Large intestine (tissue), 3 donors: ENCODE measurements at regions not wholly inside any gene's neighbourhood (a gene's known extent, or its start where the extent isn't known, plus 50 kb on each side); places are given as distances from the start of the nearest gene placed in this dataset.

Experiments used
- DNase-seq, 2 donors: peaks; one replicate each; pipeline versions ENCODE4 v3.0.0 to v3.0.0-alpha.2; 2013
- H3K27ac ChIP-seq: one replicate; pipeline ENCODE4 v1.5.1; 2013; ENCODE audit warnings: low read length
- H3K27me3 ChIP-seq: 2 replicates; pipeline ENCODE4 v1.6.1; 2013; ENCODE audit warnings: low read length; ENCODE audit not compliant: control insufficient read depth, insufficient read depth
- H3K36me3 ChIP-seq: 2 replicates; pipeline ENCODE4 v1.6.1; 2013; ENCODE audit warnings: low read length; ENCODE audit not compliant: control insufficient read depth, insufficient read depth
- H3K4me1 ChIP-seq: one replicate; pipeline ENCODE4 v1.6.1; 2013; ENCODE audit warnings: low read length; ENCODE audit not compliant: control insufficient read depth, insufficient read depth
- H3K4me3 ChIP-seq: one replicate; pipeline ENCODE4 v1.5.1; 2013; ENCODE audit warnings: low read length
- H3K9me3 ChIP-seq: one replicate; pipeline ENCODE4 v1.6.1; 2013; ENCODE audit warnings: mild to moderate bottlenecking, low read depth, low read length, moderate library complexity; ENCODE audit not compliant: control insufficient read depth
- WGBS: methylation state at CpG from one replicate; pipeline ENCODE4 v1.1.5; 2013; ENCODE audit warnings: low lambda C conversion rate; ENCODE audit not compliant: insufficient coverage; 5-methylcytosine and 5-hydroxymethylcytosine counted together

- Histone ChIP-seq H3K27me3 (peaks cover 3% of the 10 kb centered on the region), H3K4me1 (peaks cover 3% of the 10 kb centered on the region), H3K4me3 (no peak overlapping the region), H3K27ac (no peak overlapping the region), H3K9me3 (no peaks in the 10 kb centered on the region), H3K36me3 (no peaks in the 10 kb centered on the region)
- no CpG with 5 or more reads among the region's 13 CpGs for WGBS
- peak in 1 of 2 donors; percentile 13 for DNase-seq
Measured at GRCh38 chr3:88000853-88001252, 58.0 kb downstream of the CGGBP1 start.

- no peaks in the 10 kb centered on the region for H3K9me3 ChIP-seq
- no peaks in the 10 kb centered on the region for H3K36me3 ChIP-seq
- H3K27me3 ChIP-seq = peaks cover 3% of the 10 kb centered on the region
- peaks cover 3% of the 10 kb centered on the region for H3K4me1 ChIP-seq
- no peak overlapping the region for H3K4me3 ChIP-seq
- H3K27ac ChIP-seq = no peak overlapping the region
- DNase-seq = no peak
Measured at GRCh38 chr3:87997966-87998365, 60.8 kb downstream of the CGGBP1 start.

DNA sequence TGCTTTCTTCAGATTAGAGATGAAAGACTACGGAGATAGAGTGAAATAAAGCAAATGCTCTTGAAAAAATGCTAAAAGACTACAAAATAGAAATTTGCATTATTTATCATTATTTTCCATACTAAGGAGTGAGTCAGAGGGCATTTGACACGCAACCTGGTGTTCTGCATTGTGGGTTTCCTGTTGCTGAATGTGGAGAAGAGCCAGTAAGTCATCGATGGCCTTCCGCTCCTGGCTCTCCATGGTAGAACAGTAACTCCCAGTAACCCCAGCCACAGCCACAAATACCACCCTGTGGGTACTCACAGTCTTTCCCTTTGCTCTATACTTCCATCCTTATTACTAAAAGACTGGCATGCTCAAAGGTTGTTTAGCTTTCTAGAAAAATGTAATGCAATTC lies 61.5 kb downstream of the CGGBP1 start:
- Histone ChIP-seq H3K27me3 (peaks cover 3% of the 10 kb centered on the region), H3K4me1 (peaks cover 3% of the 10 kb centered on the region), H3K36me3 (no peaks in the 10 kb centered on the region), H3K9me3 (no peaks in the 10 kb centered on the region), H3K4me3 (no peak overlapping the region), H3K27ac (no peak overlapping the region)
- DNase-seq = no peak
- no CpG with 5 or more reads among the region's 4 CpGs for WGBS

GRCh38 chr3:87996882-87997281 lies 61.9 kb downstream of the CGGBP1 start:
- Histone ChIP-seq H3K9me3 (no peaks in the 10 kb centered on the region), H3K36me3 (no peaks in the 10 kb centered on the region), H3K4me1 (peaks cover 3% of the 10 kb centered on the region), H3K4me3 (no peak overlapping the region), H3K27me3 (peaks cover 3% of the 10 kb centered on the region), H3K27ac (no peak overlapping the region)
- DNase-seq = no peak
- WGBS = 64% methylated on average over 1 of the region's 2 CpGs

DNA sequence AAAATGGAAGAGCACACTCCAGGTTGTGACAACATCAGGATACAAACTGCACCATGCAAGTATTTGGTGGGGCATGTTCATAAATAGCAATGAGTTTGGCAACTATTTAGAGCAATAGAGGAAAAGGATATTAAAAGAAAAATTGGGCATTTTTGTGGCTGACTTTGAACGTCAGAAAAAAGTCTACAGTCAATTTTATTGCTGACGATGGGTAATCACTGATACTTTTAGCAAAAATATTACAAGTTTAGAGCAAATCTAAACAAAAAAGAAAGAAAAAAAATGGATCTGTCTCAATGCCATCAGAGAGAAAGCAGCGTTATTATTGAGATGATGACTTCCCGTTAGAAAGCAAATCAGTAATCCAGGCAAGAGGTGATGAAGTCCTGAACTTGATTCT lies 65.2 kb downstream of the CGGBP1 start:
- 96% methylated on average over 4 of the region's 4 CpGs for WGBS
- Histone ChIP-seq H3K9me3 (no peaks in the 10 kb centered on the region), H3K27me3 (no peaks in the 10 kb centered on the region), H3K36me3 (no peaks in the 10 kb centered on the region), H3K4me1 (peaks cover 3% of the 10 kb centered on the region), H3K27ac (no peak overlapping the region), H3K4me3 (no peak overlapping the region)
- no peak for DNase-seq

GRCh38 chr3:87987952-87988351 lies 70.9 kb downstream of the CGGBP1 start:
- Histone ChIP-seq H3K9me3 (no peaks in the 10 kb centered on the region), H3K27me3 (no peaks in the 10 kb centered on the region), H3K27ac (no peak overlapping the region), H3K36me3 (no peaks in the 10 kb centered on the region), H3K4me1 (no peaks in the 10 kb centered on the region), H3K4me3 (no peak overlapping the region)
- DNase-seq = no peak
- no CpG with 5 or more reads among the region's 2 CpGs for WGBS

DNA sequence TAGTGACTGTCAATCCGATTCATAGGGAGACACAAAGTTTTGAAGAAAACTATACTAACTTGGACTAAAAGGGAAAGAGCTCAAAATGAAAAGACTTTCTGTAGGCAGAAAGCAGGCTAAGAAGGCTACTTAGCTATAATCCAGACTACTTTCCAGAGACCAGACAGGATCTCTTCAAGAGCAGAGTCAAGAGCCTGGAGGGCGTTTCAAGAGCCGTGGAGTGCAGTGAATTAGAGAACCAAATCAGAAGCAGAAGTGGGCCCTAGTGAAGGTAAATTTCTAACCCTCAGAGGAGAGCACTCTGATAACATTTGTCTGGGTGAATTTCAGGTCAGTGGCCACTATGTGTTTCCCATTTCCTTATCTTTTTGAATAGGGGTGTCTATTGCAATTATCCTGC lies 76.4 kb downstream of the CGGBP1 start:
- Histone ChIP-seq H3K4me3 (no peak overlapping the region), H3K27me3 (no peaks in the 10 kb centered on the region), H3K27ac (no peak overlapping the region), H3K4me1 (no peaks in the 10 kb centered on the region), H3K36me3 (no peaks in the 10 kb centered on the region), H3K9me3 (peaks cover 10% of the 10 kb centered on the region)
- no peak for DNase-seq
- WGBS = no CpG with 5 or more reads among the region's 3 CpGs

DNA sequence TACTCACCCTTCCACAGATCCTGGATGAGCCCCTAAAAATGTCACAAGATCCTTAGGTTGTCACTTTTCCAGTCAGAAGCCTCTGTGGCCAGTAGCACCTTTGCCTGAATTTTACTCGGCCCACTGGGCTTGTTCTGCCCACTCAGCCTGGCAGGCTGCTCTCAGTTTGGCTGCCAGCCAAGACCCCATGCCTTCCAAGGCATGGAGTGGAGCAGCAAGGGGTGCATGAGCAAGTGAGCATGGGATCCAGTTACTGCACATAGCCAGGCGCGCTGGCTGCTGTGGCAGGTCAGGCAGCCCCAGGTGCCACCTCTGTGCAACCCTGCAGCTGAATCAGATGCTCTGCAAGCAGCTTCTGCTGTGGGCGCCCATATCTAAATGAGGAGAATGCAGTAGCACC lies 79.3 kb downstream of the CGGBP1 start:
- no peak overlapping the region for H3K4me3 ChIP-seq
- WGBS = no CpG with 5 or more reads among the region's 4 CpGs
- no peak overlapping the region for H3K27ac ChIP-seq
- no peak for DNase-seq
- H3K4me1 ChIP-seq = no peaks in the 10 kb centered on the region
- peaks cover 10% of the 10 kb centered on the region for H3K9me3 ChIP-seq
- no peaks in the 10 kb centered on the region for H3K36me3 ChIP-seq
- H3K27me3 ChIP-seq = no peaks in the 10 kb centered on the region

DNA sequence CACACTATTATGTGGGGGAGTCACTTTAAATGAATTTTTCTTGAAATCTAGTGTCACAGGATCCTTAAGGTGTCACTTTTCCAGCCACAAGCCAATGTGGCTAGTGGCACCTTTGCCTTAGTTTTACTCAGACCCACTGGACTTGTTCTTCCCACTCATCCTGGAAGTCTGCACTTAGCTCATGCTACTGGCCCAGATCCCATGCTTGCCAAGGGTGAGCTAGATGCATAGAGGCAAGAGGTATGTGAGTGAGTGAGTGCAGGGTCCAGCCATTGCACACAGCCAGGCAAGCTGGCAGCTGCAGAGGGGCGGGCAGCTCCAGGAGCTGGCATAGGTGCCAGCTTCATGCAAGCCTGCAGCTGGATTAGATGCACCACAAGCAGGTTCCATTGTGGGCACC lies 81.0 kb downstream of the CGGBP1 start:
- WGBS = no CpG with 5 or more reads among the region's 1 CpG
- H3K9me3 ChIP-seq = peaks cover 10% of the 10 kb centered on the region
- no peaks in the 10 kb centered on the region for H3K4me1 ChIP-seq
- H3K27me3 ChIP-seq = no peaks in the 10 kb centered on the region
- no peak for DNase-seq
- no peak overlapping the region for H3K27ac ChIP-seq
- no peaks in the 10 kb centered on the region for H3K36me3 ChIP-seq
- H3K4me3 ChIP-seq = no peak overlapping the region

DNA sequence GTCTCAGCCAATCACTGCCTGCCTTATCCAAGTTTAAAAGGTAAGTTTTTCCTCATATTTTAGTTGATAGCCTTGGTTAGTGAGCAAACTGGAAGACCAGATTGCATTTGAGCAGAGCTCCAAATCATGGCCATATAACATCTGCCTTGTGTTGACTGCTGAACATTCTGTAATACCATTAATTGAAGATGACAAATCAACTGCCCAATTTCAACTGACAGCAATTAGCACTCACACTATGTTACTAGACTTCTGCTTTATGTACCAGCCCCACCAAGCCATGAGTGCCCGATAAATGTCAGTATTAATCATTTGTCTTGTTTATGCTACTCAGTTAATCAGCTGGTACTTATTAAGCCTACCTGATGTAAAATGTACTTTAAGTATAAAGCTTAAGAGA lies 83.1 kb downstream of the CGGBP1 start:
- Histone ChIP-seq H3K9me3 (peaks cover 8% of the 10 kb centered on the region), H3K27me3 (no peaks in the 10 kb centered on the region), H3K4me1 (no peaks in the 10 kb centered on the region), H3K27ac (no peak overlapping the region), H3K36me3 (no peaks in the 10 kb centered on the region), H3K4me3 (no peak overlapping the region)
- DNase-seq = no peak
- WGBS = no CpG with 5 or more reads among the region's 1 CpG

GRCh38 chr3:87973906-87974305 lies 84.9 kb downstream of the CGGBP1 start:
- 71% methylated on average over 1 of the region's 5 CpGs for WGBS
- H3K9me3 ChIP-seq = no peaks in the 10 kb centered on the region

More at GRCh38 chr3:87973906-87974305, 84.9 kb downstream of the CGGBP1 start:
- Histone ChIP-seq H3K27me3 (no peaks in the 10 kb centered on the region), H3K4me1 (peaks cover 3% of the 10 kb centered on the region), H3K4me3 (no peak overlapping the region), H3K27ac (no peak overlapping the region), H3K36me3 (no peaks in the 10 kb centered on the region)
- no peak for DNase-seq
